GM12864 (cell line): ENCODE measurements at regions not wholly inside any gene's neighbourhood (a gene's known extent, or its start where the extent isn't known, plus 50 kb on each side); places are given as distances from the start of the nearest gene placed in this dataset.

Experiments
- DNase-seq: peaks from one replicate; pipeline ENCODE4 v3.0.0-alpha.2; 2011; ENCODE audit warnings: low read depth
- H3K4me3 ChIP-seq: 2 replicates; pipeline ENCODE4 v1.5.1; 2011; ENCODE audit warnings: mild to moderate bottlenecking, low read depth, low read length, control low read depth
- TF ChIP-seq, protein P1 (sequence below): IDR thresholded peaks from 2 replicates; pipeline ENCODE4 v1.5.1; 2011; ENCODE audit warnings: low read depth, mild to moderate bottlenecking, moderate library complexity, low read length, control low read depth, inconsistent platforms; ENCODE audit errors: missing control alignments

GRCh38 chr21:25127007-25127406 lies 480.3 kb downstream of the MRPL39 start:
- DNase-seq: no peak
- H3K4me3 ChIP-seq: no peak overlapping the region
- TF ChIP-seq, protein P1, sequence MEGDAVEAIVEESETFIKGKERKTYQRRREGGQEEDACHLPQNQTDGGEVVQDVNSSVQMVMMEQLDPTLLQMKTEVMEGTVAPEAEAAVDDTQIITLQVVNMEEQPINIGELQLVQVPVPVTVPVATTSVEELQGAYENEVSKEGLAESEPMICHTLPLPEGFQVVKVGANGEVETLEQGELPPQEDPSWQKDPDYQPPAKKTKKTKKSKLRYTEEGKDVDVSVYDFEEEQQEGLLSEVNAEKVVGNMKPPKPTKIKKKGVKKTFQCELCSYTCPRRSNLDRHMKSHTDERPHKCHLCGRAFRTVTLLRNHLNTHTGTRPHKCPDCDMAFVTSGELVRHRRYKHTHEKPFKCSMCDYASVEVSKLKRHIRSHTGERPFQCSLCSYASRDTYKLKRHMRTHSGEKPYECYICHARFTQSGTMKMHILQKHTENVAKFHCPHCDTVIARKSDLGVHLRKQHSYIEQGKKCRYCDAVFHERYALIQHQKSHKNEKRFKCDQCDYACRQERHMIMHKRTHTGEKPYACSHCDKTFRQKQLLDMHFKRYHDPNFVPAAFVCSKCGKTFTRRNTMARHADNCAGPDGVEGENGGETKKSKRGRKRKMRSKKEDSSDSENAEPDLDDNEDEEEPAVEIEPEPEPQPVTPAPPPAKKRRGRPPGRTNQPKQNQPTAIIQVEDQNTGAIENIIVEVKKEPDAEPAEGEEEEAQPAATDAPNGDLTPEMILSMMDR: no peak

DNA sequence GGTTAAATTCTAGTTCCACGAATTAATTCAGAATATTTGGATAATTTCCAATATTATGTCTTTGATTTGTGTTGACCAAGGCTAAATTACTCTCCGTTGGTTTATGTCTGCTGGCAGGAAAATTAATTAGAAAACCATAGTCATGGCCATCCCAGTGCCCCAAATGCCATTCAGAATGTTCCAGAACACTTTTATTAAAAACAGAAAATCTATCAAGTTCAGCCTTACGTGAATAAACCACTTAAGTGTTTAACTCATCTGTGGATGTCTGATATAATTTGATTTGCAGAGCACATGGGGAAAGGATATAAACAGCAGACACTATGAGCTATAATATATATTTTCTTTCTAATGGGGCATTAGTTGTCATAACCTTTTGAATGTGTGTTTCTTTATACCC lies 480.7 kb downstream of the MRPL39 start:
- DNase-seq: no peak
- H3K4me3 ChIP-seq: no peak overlapping the region
- TF ChIP-seq, protein P1: no peak

DNA sequence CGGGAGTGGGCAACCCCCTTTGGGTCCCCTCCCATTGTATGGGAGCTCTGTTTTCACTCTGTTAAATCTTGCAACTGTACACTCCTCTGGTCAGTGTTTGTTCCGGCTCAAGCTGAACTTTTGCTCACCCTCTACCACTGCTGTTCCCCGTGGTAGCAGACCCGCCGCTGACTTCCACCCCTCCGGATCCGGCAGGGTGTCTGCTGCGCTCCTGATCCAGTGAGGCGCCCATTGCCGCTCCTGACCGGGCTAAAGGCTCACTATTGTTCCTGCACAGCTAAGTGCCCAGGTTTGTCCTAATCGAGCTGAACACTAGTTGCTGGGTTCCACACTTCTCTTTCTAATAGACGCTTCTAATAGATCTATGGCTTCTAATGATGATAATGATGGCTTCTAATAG lies 488.6 kb downstream of the MRPL39 start:
- TF ChIP-seq, protein P1: no peak
- H3K4me3 ChIP-seq: no peak overlapping the region
- no peak for DNase-seq

GRCh38 chr21:25115021-25115420 lies 492.3 kb downstream of the MRPL39 start:
- TF ChIP-seq, protein P1: no peak
- H3K4me3 ChIP-seq: no peak overlapping the region
- no peak for DNase-seq

- TF ChIP-seq, protein P1: no peak
- no peak overlapping the region for H3K4me3 ChIP-seq
- DNase-seq: no peak
Measured at GRCh38 chr21:25107708-25108107, 499.6 kb downstream of the MRPL39 start.

DNA sequence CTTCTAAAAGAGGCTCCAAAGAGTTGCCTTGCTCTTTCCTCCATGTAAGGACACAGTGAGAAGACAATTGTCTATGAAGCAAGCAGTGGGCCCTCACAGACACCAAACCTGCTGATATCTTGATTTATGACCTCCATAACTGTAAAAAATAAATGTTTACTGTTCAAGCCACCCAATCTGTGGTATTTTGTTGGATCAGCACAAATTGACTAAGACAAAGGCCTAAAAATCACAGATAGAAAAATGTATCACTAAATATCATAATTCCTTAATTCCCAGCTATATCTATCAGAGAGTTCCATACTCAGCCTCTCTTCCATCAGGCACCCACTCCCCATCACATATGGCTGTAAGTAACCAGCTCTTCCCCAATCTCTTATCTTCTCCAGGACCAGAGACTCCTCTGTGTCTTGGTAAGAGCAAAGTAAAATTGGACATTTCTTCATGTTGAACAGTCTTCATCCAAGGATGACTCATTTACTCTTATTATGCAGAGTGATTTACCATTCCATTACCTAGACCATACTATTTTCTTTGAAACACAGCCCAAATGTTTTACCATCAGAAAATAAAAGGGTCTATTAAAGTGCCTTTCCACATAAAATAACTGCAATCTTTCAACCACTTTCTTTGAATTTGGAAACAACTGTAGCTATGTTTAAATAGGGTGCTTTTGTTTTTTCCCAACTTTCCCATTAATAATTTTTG lies 503.6 kb downstream of the MRPL39 start:
- no peak for DNase-seq
- TF ChIP-seq, protein P1: no peak

GRCh38 chr21:25097648-25098047 lies 509.6 kb downstream of the MRPL39 start:
- H3K4me3 ChIP-seq: no peak overlapping the region
- TF ChIP-seq, protein P1: no peak
- no peak for DNase-seq

More for the DNA sequence above, 503.6 kb downstream of the MRPL39 start:
- H3K4me3 ChIP-seq: no peak overlapping the region
